Stimulated activated CD4-positive, alpha-beta T cell treated with anti-CD3 and anti-CD28 coated beads, Interleukin-12 subunit alpha, Interleukin-12 subunit beta, amount 100 ng/mL, for 24 hours (primary cell): ENCODE measurements at regions not wholly inside any gene's neighbourhood (a gene's known extent, or its start where the extent isn't known, plus 50 kb on each side); places are given as distances from the start of the nearest gene placed in this dataset.
A peak's percentile ranks its signal among the peaks of the same experiment; 100 is the strongest.

ENCODE experiments used
- DNase-seq, 2 experiments: peaks; one replicate each; pipeline ENCODE4 v3.0.0-alpha.2; 2020; ENCODE audit warnings: low read depth in 2 of 2

DNA sequence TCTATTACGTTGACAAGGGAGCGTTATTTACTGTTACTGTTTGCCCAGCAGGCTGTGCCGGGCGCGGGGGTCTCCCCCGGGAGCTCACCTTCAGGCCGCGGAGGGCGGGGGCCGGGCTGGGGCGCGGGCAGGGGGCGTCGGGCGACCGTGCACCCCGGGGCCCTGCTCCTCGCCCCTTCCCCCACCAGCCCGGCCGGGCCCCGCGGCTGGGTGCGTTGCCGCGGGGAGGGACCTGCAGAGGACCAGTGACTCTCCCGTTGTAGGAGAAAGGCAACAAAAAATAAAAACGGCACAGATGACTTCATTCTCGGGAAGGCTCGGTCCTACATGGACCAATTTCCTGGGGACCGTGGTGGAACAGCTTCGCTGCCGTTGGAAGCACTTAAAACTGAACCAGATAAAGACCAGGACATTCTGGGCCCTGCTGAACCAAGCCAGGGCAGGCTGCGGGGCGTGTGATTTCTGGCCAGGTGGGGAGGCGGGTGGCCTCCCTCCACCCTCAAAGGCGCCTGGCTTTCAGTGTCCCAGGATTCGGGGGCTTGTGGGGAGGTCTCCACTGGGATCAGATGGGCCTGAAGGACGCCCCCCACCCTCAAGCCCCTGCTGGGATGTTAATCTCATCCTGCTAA is 57.4 kb downstream of the IGLL1 start:
- DNase-seq, result no peak

DNA sequence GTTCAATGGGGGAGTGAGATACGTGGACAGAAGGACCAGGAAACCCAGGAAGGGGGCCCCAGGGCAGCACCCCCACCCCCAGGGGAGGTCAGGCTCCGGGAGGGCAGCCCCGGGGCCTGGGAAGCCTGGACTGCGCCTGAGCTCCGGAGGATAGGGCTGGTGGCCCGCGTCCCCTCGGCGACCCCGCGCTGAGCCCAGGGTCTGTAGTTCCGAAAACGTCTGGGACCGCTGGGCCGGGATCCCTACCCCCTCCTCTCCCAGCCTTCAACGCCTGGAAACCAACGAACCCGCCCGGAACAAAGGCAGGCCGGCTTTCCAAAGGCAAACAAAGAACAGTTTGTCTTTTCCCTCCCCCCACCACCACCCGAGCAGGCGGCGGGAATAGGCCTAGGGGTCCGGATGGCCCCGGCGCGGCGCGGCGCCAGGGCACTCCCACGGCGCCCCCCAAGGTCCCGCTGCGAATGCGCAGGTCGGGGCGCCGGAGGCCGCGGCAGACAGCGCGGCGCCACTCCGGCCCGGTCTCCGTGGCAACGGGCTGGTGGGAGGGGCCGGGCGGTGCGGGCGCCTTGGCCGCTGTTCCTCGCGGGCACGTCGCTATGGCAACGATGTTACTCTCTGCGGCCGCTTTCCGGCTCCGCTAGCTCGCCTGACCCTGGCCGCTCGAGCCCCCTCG is 58.5 kb downstream of the IGLL1 start:
- DNase-seq, result peak; percentile 28 to 69

DNA sequence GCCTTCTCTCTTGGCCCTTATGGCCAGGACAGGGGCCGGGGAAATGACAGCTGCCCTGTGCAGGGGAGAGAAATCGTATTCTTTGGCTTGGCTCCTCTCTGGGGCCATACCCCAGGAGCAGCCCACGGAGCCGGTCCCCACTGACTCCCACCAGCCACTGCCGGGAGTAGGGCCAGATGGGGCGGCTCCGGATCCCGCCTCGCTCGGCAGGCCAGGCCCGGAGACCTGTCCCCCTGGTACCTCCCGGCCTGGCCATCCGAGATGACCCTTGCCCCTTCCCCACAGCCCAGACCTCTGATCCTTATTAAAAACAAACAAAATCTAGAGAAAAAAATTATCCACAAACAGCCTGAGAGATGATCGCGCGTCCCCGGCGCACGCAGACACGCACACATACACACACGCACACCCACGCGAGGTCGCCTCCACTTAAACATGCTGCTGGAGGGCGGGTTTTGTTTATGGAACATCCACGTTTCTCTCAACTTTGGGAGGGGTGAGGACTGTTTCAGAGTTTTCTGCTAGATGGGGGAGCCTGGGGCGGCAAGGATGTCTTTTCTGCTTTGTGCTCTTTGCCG is 59.1 kb downstream of the IGLL1 start:
- no peak for DNase-seq

DNA sequence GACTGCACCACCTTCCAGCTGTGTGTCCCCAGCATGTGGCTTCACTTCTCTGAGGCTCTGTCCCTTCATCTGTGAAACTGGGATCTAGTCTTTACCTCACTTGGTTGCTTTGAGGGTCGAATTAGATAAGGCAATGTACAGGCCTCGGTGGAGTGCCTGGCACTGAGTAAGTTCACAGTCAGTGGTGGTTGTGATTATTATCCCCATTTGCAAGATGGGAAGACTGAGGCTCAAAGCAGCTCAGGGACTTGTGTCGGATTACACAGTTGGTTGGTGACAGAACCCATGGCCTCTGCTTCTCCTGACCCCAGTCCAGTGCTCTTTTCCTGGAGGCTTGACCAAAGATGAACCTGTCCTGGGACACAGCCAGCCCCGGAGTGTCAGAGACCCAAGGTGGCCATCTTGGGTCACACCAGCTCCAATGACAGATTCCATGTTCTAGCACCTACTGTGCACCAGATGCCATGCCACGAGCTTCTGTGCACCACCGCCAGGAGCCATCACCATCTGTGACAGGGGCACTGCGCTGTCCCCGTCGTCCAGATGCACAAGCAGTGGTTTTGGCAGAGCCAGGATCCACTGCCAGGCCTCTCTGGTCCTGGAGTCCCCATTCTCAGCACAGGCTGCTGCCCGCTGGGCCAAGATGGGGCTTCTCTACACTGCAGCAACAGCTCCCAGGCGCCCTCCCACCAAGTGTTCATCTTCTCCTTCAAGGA is 60.5 kb downstream of the IGLL1 start:
- no peak for DNase-seq

DNA sequence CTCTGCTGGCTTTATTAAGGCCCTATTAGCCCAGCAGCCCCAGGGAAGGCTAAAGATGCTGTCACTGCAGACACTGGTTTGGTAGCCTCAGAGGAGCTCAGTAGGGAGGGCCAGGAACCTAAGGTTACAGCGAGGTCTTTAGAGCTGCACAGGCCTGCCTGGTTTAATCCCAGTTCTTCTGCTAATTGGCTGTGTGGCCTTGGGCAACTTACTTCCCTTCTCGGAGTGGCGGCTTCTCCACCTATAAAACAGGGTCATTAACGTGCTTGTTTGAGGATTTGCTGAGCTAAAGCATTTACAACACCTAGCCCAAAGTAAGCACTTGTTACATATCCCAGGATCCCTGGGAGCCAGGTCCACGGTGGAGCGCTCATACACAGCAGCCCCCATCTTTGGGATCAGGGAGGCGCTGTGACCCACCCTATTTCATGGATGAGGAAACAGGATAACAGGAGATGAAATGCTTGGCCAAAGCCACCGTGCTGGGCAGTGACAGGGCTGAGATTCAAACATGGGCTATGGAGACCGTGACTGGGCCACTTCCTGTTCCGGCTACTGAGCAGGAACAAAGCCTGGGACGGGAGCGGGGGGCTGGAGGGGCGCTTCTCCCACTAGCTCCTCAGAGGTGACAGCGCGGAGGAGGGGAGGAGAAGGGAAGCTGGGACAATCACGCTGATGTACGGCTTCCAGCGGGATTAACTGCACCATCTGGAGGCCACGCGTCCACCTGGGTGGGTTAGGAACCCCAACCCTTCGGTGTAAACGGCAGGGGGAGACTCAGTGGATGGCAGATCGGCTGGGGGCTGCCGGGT is 61.5 kb downstream of the IGLL1 start:
- no peak for DNase-seq

DNA sequence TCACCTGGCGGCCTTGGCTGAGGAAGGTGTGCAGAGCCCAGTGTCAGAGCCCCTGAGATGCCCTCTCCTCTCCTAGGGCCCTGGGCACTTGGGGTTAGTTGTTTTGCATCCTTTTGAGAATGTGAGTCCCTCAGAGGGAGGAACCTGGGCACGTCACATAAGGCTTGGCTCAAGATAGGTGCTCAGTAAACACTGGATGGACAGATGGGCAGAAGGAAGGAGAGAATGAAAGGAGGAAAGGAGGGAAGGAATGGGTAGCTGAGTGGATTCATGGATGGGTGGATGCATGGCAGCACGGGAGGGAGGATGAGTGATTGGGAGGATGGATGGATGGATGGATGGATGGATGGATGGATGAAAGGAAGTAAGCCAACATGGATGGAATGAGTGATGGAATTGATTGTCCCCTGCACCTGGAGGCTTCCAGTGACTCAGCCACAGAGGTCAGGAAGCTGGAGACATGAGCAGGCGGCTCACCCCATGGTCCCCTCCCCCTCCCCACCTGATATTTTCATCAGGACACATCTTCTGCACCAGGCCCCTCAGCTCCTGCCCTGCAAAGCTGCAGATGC is 62.2 kb downstream of the IGLL1 start:
- DNase-seq, result no peak

DNA sequence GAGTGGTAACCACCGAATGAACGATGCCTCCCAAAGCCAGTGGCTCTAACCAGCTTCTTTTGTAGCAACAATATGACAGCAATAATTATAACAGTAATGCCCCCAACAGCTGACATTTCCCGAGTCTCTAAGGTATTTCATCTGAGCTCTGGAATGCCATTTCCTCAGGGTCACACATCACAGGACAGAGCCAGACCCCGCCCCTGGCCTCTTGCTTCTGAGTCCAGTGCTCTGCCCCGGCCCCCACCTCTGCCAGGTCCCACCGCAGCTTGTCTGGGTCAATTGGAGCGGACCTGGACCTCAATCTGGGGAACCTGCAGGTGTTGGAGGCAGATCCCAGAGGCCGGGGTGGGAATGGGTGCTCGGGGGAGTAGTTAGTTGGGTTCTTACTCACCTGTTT is 63.8 kb downstream of the IGLL1 start:
- no peak for DNase-seq

DNA sequence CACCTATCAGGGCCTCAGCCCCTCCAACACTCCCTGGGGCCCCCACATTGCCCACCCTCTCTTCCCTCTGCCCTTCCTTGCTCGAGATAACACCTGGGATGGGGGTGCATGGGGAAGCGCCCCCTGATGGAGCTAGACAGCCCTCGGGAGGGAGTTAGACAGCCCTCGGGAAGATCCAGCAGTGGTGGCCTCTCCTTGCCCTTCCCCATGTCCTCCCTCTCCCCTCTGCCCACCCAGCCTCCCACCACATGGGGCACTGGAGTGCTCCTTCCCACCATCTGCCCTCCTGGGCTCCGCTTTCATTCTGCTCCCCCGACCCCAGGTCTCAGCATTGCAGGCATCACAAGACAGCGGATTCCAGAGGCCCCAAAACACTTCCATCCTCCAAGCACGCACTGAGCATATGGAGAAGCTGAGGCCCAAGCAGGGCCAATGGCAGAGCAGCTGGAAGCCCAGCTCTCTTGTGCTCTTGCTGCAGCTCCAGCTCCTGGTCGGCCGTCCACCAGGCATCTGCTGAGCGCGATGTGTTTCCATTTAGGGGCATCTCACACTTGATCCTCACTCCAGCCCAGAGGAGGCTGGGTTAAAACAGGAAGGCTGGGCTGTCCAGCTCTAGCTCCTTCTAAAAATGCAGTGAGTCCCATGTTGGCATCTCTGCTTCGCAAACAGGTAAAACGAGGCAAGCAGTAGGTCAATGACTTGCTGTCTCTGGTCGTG is 65.6 kb downstream of the IGLL1 start:
- DNase-seq, result no peak

DNA sequence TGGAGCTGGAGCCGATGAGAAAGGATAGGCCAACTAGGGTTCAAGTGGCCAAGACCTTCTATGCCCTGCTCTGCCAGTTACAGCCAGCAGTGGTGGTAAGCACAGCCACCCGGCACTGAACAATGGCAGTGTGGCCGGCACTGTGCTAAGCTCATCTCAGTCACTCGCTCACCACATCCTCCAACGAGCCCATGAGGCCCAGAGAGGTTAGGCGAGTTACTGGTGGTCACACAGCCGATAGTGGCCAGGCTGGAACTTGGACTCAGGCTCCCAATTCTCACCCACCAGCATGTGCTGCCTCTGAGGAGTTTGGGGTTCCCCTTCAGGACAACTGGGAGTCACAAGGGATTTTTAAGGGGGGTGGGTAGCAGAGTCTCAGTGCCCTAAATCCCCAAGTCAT is 66.4 kb downstream of the IGLL1 start:
- no peak for DNase-seq

DNA sequence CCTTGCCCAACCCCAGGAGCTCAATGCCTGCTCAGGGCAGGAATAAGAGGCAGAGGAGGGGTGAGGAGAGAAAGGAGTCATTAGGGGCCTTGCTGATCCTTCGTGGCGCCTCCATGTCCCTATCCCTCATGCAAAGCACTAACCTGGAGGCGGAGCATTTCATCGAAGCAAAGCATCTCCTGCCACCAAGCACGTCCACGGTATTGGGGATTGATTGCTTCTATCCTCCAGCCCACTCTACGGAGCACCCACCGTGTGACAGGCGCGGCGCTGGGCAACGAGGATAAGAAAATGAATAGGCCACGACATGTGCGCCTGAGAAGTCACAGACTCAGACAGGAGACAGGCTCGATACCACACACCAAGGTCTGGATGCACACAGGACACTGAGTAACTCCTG is 67.0 kb downstream of the IGLL1 start:
- DNase-seq, result no peak

DNA sequence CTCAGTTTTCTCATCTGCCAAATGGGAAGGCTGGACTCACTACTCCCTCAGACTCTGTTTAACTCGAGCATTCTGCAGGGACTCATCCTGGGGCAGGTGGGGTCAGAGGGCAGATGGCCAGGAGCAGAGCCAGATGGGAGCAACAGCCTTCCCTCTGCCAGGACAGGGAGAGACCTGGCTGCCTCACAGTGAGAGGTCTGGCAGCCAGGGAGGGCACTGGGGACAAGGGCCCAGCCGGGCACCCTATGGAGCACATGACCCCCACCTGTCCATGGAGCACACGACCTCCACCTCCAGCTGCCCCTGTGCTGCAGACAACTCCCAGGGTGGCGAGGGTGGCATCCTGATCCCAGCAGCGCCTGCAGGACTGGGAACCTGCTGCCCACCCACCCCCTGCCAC is 67.4 kb downstream of the IGLL1 start:
- no peak for DNase-seq

DNA sequence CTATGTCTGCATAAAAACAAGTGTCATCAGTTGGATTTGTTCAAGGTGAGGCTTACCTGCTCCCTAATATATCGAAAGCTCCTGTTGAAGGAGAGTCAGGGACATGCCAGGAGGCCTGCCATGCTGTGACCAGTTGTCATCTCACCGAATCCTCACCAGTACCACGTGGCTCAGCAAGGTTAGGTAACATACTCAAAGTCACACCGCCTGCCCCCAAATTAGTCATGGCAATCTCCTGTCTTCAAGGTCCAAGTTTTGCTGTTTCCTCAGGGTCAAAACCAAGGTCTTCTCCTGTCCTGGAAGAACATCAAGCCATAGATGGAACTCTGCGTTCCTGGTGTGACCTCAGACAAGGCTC is 67.8 kb downstream of the IGLL1 start:
- DNase-seq, result no peak

DNA sequence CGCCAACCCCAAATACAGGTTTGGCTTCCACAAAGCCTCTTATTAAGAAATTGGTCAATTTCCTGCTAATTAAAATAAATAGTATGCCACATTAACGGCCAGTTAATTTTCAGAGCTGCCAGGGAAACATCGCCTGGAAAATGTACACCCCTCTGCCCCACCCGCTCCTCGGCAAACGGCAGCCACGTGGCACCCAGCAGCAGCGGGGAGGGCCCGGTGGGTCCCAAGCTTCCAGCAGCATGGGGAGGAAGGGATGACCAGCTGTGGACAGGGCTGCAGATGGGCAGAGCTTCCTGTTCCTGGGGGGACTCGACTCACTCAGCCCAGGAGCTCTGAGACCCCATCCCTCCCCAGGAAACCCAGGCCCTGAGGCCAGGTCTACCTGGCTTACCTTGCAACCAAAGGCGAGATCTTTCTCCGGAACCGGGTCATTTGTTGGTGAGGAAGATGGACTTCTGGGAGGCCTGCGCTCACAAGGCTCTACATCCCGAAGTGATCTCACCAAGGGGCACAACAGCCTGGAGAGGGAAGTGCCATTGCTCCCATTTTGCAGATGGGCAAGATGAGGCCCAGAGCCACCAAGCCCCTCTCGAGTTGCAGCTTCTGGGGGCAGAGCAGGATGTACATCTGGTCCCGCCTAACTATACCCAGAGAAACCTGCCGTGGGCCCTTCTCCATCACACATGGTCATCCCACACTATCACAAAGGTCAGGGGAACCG is 68.3 kb downstream of the IGLL1 start:
- no peak for DNase-seq

DNA sequence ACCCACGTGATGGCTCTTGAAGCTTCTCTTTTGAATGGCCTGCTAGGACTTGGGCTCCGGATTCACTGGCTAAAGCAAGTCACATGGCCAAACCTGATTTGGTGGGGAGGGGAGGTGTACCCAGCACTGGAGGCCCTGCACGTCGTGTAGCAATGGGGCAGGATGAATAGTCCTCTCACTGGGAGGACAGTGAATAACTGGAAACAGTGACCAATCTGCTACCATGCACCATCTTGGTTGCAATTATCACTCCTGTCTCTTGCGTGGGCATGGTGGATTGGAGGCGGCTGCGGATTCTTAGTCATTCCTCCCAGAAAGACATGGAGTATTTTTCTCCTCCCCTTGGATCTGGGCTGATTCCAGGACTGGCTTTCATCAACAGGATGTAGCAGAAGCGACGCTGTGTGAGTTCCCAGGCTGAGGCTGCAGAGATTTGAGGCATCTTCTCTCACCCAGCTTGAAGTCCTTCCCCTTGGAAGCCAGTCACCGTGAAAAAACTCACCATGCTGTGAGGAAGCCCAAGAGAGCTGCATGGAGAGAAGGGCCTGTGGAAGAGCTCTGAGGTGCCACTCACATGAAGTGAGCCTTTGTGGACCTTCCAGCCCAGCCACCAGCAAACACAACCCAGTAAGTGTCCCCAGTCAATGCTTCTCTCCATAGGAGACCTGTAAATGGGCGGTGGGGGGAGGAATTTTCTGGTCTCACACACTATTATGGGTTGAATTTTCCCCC is 70.4 kb downstream of the IGLL1 start:
- no peak for DNase-seq

DNA sequence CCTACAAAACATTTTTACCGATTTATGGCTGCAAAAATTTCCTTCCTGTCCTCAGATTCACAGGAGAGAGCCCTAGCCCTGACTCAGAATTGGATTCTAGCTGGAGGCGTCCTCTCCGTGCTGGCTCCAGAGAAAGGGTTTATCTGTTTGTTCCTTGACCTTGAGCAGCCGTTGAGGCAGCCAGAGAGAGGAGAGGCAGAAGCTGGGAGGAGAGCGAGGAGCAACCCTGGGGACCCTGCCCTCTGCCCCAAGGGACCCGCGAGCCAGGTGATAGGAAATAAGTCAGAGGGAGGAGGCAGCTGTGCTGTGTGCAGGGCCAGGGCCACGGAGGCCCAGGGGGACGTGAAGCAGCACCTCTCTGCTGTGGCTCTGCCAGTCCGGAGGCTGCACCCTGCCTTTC is 75.6 kb downstream of the IGLL1 start:
- no peak for DNase-seq

DNA sequence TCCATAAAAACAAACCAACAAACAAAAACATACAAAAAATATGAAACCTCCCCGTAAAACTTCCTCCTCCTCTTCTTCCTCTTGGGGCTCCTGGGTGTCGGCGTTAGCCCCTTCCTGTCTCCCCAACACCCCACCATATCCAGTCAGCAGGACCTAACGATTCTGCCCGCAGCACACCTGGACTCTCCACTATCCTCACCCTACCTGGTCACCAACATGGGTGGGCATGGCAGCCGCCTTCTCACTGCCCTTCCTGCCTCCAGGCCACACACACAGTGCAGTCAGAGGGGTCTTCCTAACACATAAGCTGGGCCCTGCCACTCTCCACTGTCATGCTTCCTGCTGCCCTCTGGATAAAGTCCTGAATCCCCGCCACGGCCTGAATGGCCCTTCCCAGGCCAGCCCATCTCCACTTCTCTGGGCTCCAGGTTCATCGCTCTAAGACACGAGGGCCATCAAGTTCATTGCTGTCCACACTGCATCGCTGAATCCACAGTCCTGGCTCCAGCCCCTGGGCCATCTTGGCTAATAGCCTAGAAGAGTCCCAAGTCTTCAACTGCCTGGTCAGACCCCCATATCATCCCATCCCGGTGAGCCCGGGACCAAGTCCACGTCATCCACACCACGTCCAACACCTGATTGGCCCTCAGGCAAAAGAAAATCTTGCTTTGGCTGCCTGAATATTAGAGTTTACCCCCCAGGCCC is 76.2 kb downstream of the IGLL1 start:
- DNase-seq, result no peak

DNA sequence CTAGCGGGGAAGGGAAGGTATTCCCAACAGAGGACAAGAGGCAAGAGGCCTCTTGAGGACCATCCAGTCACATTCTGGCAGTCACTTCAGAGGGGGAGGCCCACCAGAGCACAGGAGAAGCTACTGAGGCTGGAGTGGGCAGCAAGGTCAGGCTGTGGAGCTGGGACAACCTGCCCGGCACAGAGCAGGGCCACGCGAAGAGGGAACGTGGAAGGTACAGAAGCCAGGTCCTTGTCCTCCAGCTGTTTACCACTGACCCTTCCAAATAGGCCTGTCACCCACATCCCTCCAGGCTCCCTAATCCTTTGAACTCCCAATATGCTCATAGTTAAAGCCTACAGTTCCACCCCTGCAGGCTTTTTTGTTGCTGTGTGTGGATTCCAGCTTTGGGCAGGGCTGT is 76.9 kb downstream of the IGLL1 start:
- no peak for DNase-seq

DNA sequence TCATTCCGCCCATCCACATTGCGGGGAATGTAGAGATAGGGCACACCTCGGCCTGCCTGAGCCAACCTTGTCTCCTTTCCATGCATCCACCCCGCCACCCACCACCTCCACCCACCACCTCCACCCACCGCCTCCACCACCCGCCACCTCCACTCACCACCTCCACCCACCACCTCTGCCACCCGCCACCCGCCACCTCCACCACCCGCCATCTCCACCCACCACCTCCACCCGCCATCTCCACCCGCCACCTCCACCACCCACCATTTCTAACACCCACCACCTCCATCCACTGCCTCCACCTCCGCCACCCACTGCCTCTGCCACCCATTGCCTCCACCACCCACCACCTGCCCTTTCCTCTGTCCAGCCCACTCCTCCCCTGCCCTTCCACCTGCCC is 78.4 kb downstream of the IGLL1 start:
- no peak for DNase-seq

DNA sequence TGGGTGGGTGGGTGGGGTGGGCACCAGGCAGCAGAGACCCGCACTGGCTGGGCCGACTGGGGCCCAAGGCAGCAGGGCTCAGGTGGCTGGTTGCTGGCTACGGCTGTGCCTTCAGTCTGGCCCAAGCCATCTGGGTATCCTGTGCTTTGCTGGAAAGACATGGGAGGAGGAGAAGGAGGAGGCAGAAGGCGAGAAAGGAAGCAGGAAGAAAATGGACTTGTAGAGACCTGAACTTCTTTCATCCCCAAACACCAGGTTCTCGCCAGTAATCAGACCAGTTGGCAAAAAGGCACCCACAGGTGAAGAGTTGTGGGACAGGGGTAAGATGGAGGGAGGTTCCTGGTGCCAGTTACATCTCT is 78.8 kb downstream of the IGLL1 start:
- DNase-seq, result no peak
